LHCN-M2 (cell line): ENCODE measurements at regions not wholly inside any gene's neighbourhood (a gene's known extent, or its start where the extent isn't known, plus 50 kb on each side); places are given as distances from the start of the nearest gene placed in this dataset.

Source experiments
- DNase-seq: peaks from one replicate; pipeline ENCODE4 v3.0.0-alpha.2; 2012; ENCODE audit warnings: low read depth

DNA sequence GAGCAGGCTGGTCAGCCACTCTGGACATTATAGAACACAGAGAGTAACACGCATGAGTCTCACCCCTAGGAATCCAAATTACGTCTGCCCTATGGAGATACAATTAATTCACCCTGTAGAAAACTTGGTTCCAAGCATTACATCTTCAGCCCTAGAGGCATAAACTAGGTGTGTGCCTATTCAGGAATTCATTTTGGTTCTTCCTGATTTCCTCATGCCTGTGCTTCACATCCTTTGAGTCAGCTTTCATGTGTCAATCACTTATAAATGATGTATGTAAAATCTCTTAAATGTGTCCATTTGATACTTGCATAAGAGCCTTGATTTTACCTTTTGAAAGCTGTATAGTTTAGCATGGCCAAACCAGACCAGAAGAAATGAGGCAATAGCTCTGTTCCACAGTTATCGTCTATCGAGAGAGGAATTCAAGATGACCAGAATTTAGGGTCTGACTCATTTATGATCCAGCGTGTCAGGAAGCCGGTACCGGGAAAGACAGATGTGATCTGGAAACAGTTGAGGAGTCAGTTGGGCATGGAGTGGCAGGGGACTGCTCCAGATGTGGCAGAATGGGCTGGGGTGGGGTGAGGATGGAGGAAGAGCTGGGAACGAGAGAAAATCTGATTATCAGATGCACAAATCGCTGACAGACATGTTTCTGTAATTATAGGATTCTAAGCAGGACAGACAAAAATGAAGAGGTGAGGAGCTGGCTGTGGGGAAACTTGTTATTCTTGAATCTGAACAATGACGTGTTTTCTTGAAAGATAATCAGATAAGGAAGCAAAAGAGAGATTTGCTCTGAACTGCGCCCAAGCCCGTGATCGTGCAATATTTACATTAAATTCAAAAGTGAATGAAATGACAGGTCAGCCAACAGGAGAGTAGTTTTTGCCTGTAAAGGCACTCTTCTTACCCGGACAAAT, 76.7 kb downstream of the C16orf95 start:
- DNase-seq: peak; percentile 32

GRCh38 chr16:87241137-87241771, 75.9 kb downstream of the C16orf95 start:
- DNase-seq: no peak

DNA sequence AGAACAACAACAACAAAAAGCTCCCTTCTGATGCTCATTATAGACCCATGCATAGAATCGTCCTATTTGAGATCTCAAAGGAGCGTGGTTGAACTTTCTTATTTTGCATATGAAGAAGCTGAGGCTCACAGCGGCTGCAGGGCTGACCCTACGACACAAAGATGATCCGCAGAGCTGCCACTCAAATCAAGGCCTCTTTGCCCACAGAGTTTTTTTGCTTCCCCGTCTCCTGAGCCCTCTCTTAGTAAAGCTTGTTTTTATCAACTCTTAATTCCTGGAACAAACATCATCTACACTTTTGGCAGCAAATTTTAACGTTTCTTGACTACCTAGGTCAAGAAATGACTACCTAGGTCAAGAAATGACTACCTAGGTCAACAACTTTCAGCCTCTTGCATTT, 73.7 kb downstream of the C16orf95 start:
- no peak for DNase-seq

DNA sequence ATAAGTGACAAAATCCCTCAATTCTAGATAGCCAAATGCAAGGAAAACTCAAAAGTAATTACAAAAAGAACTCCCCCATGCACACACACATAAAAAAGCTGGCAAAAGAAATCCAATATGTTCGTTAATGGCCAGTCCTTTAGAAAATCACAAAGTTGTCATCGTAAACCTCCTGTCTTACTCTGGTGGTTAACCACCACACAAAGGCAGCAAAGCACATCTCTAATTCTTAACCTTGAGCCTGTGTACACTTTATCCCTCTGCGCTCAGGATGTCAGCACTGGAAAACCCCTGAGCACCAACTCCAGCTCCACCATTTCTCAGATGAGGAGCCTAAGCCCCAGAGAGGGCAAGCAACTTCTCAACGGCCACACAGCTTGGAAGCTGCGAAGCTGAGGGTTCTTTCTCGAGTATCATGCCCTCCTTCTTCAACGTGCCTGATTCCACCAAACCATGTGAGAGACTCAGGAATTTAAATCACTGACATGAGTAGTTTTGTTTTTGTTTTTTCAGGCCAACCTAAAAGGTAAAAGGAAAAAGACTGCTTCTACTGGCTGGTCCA, 72.5 kb downstream of the C16orf95 start:
- no peak for DNase-seq

GRCh38 chr16:87245511-87245910, 71.7 kb downstream of the C16orf95 start:
- DNase-seq: no peak

- DNase-seq: no peak
These were observed 70.7 kb downstream of the C16orf95 start for GRCh38 chr16:87246269-87247065.

DNA sequence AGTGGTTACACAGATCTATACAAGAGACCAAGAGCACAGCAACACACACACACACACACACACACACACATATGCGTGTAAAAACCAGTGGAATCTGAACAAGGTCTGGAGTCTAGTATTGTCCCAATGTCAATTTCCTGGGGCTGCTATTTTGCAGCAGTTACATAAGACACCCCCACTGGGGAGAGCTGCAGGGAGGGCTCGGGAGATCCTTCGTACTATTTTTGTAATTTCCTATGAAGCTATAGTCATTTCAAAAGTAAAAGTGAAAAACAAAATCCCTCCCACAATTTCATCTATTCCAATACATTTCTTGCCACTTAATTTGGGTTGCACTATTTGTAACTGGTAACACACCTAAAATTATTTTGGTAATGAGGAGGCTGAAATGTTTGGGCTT, 68.5 kb downstream of the C16orf95 start:
- no peak for DNase-seq

DNA sequence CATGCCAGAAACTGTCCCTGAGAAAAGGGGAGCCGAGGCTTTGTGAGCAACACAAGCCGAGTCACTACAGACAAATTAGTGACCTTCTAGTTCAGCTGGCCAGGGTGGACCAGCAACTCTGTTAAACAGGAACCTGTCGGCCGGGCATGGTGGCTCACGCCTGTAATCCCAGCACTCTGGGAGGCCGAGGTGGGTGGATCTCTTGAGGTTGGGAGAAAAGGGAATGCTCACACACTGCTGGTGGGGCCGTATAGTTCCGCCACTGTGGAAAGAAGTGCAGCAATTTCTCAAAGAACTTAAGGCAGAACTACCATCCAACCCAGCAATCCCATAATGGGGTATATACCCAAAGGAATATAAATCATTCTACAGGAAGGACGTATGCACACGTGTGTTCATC, 67.8 kb downstream of the C16orf95 start:
- no peak for DNase-seq

DNA sequence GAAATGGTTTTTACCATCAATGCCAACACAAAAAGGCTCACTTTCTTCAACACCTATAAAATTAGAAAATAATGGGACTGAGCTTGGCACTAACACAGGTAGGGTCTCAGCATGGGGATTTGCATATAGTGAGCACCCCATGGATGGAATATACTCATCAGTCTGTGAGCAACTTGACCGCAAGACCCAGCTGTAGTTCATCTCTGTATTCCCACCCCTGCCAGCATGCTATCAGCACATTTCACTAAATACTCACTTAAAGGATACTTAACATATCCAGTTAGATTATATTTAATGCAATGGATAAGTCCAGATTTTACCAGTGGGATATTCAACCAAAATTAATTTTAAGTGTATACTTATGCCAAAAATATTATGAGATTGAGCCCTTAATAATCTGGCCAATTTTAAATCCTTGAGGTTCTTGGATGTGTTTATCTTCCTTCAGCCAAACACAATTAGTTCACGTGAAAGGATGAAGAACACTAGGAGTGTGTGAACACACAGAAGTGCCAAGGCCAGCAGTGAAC, 66.7 kb downstream of the C16orf95 start:
- no peak for DNase-seq

DNA sequence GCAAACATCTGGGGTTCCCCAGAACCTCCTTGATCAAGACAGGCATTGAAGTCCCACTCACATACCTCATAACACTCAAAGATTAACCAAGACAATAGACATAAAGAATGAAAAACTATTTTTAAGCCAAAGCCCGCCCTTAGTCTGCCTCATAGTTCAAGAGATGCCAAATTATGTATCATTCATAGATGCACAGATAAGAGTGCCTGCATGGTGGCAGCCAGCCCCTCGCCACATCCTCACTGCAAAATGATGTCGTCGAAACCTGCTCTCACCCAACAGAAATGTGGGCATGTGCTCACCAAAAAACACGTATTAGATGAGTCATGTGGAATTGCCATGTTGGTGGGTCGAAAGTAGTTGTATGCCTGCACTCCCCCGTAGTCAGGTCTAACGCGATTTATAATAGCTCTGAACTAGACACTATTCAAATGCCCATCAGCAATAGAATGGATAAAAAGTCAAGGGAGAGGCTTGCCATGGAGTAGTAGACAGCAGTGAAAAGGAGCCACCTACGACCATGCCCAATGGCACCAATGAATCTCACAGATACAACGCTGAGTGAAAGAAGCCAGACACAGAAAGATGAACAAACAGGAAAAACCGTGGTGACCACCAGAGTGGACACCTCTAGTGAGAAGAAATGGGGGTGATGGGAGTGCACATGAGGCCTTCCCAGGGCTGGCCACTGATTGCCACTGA, 64.8 kb downstream of the C16orf95 start:
- DNase-seq: no peak
